Vagina (tissue), 2 donors: ENCODE measurements at regions not wholly inside any gene's neighbourhood (a gene's known extent, or its start where the extent isn't known, plus 50 kb on each side); places are given as distances from the start of the nearest gene placed in this dataset.

Source experiments
- POLR2A ChIP-seq, 2 donors: fragments of 450-650 bp; IDR thresholded peaks; one replicate each; pipeline ENCODE4 v1.6.1; 2017; ENCODE audit warnings: antibody characterized with exemption in 2 of 2, mild to moderate bottlenecking in 2 of 2, moderate library complexity in 2 of 2
- POLR2AphosphoS5 ChIP-seq, 2 donors: sonication (generic); formaldehyde crosslinking; IDR thresholded peaks; one replicate each; pipeline ENCODE4 v1.9.0; 2017; ENCODE audit warnings: antibody characterized with exemption in 2 of 2, mild to moderate bottlenecking in 2 of 2, low read depth in 1 of 2; ENCODE audit not compliant: insufficient read depth in 1 of 2
- TF ChIP-seq, protein P1 (sequence below), 3 experiments: fragments of 450-650 bp in 2 of 3; fragments of 200-600 bp in 1 of 3; sonication (generic) in 1 of 3; IDR thresholded peaks; one replicate each; pipeline ENCODE4 v1.5.1; 2017 to 2019; ENCODE audit warnings: antibody characterized with exemption in 3 of 3, mild to moderate bottlenecking in 2 of 3, moderate library complexity in 2 of 3

DNA sequence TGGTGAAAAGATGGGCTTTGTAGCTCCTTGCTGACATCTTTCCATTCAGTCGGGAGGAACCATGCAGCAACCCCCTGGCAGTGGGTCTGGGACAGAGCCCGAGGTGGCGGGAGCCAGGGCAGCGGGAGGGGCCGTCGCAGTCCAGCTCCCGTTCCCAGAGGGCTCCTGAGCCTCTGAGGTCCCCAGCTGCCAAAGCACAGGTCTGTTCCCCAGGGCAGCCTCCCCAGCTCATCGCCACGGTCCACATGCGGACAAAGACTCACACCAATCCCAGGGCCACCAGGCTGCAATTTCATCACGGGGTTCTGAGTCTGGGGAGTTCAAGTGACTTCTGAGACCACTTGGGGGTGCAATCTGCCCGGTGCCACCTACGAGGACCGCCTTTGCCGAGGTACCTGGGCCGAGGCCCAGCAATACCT, 196.0 kb downstream of the RBFOX3 start:
- TF ChIP-seq, protein P1, sequence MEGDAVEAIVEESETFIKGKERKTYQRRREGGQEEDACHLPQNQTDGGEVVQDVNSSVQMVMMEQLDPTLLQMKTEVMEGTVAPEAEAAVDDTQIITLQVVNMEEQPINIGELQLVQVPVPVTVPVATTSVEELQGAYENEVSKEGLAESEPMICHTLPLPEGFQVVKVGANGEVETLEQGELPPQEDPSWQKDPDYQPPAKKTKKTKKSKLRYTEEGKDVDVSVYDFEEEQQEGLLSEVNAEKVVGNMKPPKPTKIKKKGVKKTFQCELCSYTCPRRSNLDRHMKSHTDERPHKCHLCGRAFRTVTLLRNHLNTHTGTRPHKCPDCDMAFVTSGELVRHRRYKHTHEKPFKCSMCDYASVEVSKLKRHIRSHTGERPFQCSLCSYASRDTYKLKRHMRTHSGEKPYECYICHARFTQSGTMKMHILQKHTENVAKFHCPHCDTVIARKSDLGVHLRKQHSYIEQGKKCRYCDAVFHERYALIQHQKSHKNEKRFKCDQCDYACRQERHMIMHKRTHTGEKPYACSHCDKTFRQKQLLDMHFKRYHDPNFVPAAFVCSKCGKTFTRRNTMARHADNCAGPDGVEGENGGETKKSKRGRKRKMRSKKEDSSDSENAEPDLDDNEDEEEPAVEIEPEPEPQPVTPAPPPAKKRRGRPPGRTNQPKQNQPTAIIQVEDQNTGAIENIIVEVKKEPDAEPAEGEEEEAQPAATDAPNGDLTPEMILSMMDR (IDR thresholded peaks at IDR 0.05) = no peak
- no peak for TF ChIP-seq POLR2AphosphoS5 (IDR thresholded peaks at IDR 0.05; ENCODE audit: insufficient read depth in 1 of 2, low read depth in 1 of 2)
- TF ChIP-seq POLR2A (IDR thresholded peaks at IDR 0.05) = no peak
